Suprapubic skin (tissue), 4 donors: ENCODE measurements at regions not wholly inside any gene's neighbourhood (a gene's known extent, or its start where the extent isn't known, plus 50 kb on each side); places are given as distances from the start of the nearest gene placed in this dataset.

Experiments
- CTCF ChIP-seq, 2 donors: fragments of 200-600 bp in 1 of 2; fragments of 450-650 bp in 1 of 2; sonication (generic) in 1 of 2; IDR thresholded peaks; one replicate each; pipeline ENCODE4 v1.5.1; 2016 to 2019; ENCODE audit warnings: antibody characterized with exemption in 2 of 2, mild to moderate bottlenecking in 1 of 2, moderate library complexity in 1 of 2
- POLR2A ChIP-seq, 2 donors: fragments of 450-650 bp; IDR thresholded peaks; one replicate each; pipeline ENCODE4 v1.6.1; 2017; ENCODE audit warnings: antibody characterized with exemption in 2 of 2, mild to moderate bottlenecking in 2 of 2, moderate library complexity in 2 of 2
- POLR2AphosphoS5 ChIP-seq, 3 donors: sonication (generic); formaldehyde crosslinking; IDR thresholded peaks; one replicate each; pipeline ENCODE4 v1.6.1; 2017; ENCODE audit warnings: antibody characterized with exemption in 3 of 3

GRCh38 chr12:105436636-105437035, 106.1 kb downstream of the C12orf75 start:
- TF ChIP-seq CTCF (IDR thresholded peaks at IDR 0.05) (no peak), POLR2AphosphoS5 (IDR thresholded peaks at IDR 0.05) (no peak), POLR2A (IDR thresholded peaks at IDR 0.05) (no peak)
